GM12872 (cell line): ENCODE measurements at regions not wholly inside any gene's neighbourhood (a gene's known extent, or its start where the extent isn't known, plus 50 kb on each side); places are given as distances from the start of the nearest gene placed in this dataset.

ENCODE experiments used
- CTCF ChIP-seq: IDR thresholded peaks from 3 replicates; pipeline ENCODE4 v1.5.1; 2011; ENCODE audit warnings: low read depth, mild to moderate bottlenecking, low read length, moderate library complexity; ENCODE audit not compliant: insufficient read depth

GRCh38 chr3:166388321-166388720 is 551.1 kb upstream of the BCHE start:
- TF ChIP-seq CTCF, result no peak

- TF ChIP-seq CTCF, result no peak
Measured at GRCh38 chr3:166372571-166373106, 535.4 kb upstream of the BCHE start.

GRCh38 chr3:166367947-166368533 is 530.8 kb upstream of the BCHE start:
- no peak for TF ChIP-seq CTCF

GRCh38 chr3:166362698-166363097 is 525.5 kb upstream of the BCHE start:
- TF ChIP-seq CTCF, result no peak

GRCh38 chr3:166360720-166361119 is 523.5 kb upstream of the BCHE start:
- TF ChIP-seq CTCF, result no peak

GRCh38 chr3:166351461-166351860 is 514.2 kb upstream of the BCHE start:
- no peak for TF ChIP-seq CTCF

- no peak for TF ChIP-seq CTCF
Measured at GRCh38 chr3:166340604-166341266, 503.5 kb upstream of the BCHE start.
